ENCODE measurements at regions not wholly inside any gene's neighbourhood (a gene's known extent, or its start where the extent isn't known, plus 50 kb on each side); places are given as distances from the start of the nearest gene placed in this dataset.

GRCh38 chr20:60135276-60135675, 177.1 kb downstream of the CDH26 start (continued):
- TF ChIP-seq ATF2 (IDR thresholded peaks at IDR 0.05; ENCODE audit: low read length) = no peak

Data from H1 (cell line).